ENCODE measurements at regions not wholly inside any gene's neighbourhood (a gene's known extent, or its start where the extent isn't known, plus 50 kb on each side); places are given as distances from the start of the nearest gene placed in this dataset.
"Not testable (repeated sequence)": the region's sequence is repeated elsewhere in the genome, so short reads cannot be mapped to it uniquely, and the experiment has no call there.

GRCh38 chr6:97347111-97347510 lies 64.1 kb upstream of the MMS22L start:
- DNase-seq (ENCODE audit: low read depth), result no peak
- no peak for TF ChIP-seq CTCF (conservative IDR thresholded peaks at IDR 0.05; ENCODE audit: low read depth, low read length)
- H3K4me3 ChIP-seq (ENCODE audit: low read depth, low read length), result no peak overlapping the region

- TF ChIP-seq CTCF (conservative IDR thresholded peaks at IDR 0.05; ENCODE audit: low read depth, low read length), result no peak
- H3K4me3 ChIP-seq (ENCODE audit: low read depth, low read length), result no peak overlapping the region
- no peak for DNase-seq (ENCODE audit: low read depth)
Measured at GRCh38 chr6:97361286-97361685, 78.3 kb upstream of the MMS22L start.

- DNase-seq (ENCODE audit: low read depth), result no peak
- no peak overlapping the region for H3K4me3 ChIP-seq (ENCODE audit: low read depth, low read length)
- no peak for TF ChIP-seq CTCF (conservative IDR thresholded peaks at IDR 0.05; ENCODE audit: low read depth, low read length)
Measured at GRCh38 chr6:97364327-97364726, 81.3 kb upstream of the MMS22L start.

- H3K4me3 ChIP-seq (ENCODE audit: low read depth, low read length); DNase-seq (ENCODE audit: low read depth): not testable (repeated sequence)
Measured at GRCh38 chr6:97382071-97382470, 99.1 kb upstream of the MMS22L start.

GRCh38 chr6:97392735-97393134 lies 109.7 kb upstream of the MMS22L start:
- TF ChIP-seq CTCF (conservative IDR thresholded peaks at IDR 0.05; ENCODE audit: low read depth, low read length), result no peak
- no peak overlapping the region for H3K4me3 ChIP-seq (ENCODE audit: low read depth, low read length)
- DNase-seq (ENCODE audit: low read depth), result no peak

GRCh38 chr6:97394160-97394748 lies 111.2 kb upstream of the MMS22L start:
- TF ChIP-seq CTCF (conservative IDR thresholded peaks at IDR 0.05; ENCODE audit: low read depth, low read length), result peak; percentile 96
- DNase-seq (ENCODE audit: low read depth), result peak; percentile 25
- H3K4me3 ChIP-seq (ENCODE audit: low read depth, low read length), result no peak overlapping the region

- DNase-seq (ENCODE audit: low read depth), result no peak
- no peak overlapping the region for H3K4me3 ChIP-seq (ENCODE audit: low read depth, low read length)
- no peak for TF ChIP-seq CTCF (conservative IDR thresholded peaks at IDR 0.05; ENCODE audit: low read depth, low read length)
Measured at GRCh38 chr6:97396880-97397279, 113.9 kb upstream of the MMS22L start.

All from epithelial cell of proximal tubule (primary cell).